IPS DF 6.9 (cell line): ENCODE measurements at regions not wholly inside any gene's neighbourhood (a gene's known extent, or its start where the extent isn't known, plus 50 kb on each side); places are given as distances from the start of the nearest gene placed in this dataset.

ENCODE experiments used
- DNase-seq: peaks from one replicate; pipeline ENCODE4 v3.0.0-alpha.2; 2013; ENCODE audit warnings: low read depth, low spot score
- H3K27ac ChIP-seq: one replicate; pipeline ENCODE4 v1.5.1; 2013; ENCODE audit warnings: low read length, control low read depth
- H3K27me3 ChIP-seq: 2 replicates; pipeline ENCODE4 v1.6.1; 2013; ENCODE audit warnings: mild to moderate bottlenecking, low read length; ENCODE audit not compliant: control insufficient read depth, insufficient read depth
- H3K36me3 ChIP-seq: 2 replicates; pipeline ENCODE4 v1.6.1; 2013; ENCODE audit warnings: low read length; ENCODE audit not compliant: control insufficient read depth, insufficient read depth
- H3K4me1 ChIP-seq: 2 replicates; pipeline ENCODE4 v1.6.1; 2013; ENCODE audit warnings: low read length; ENCODE audit not compliant: control insufficient read depth, insufficient read depth
- H3K4me3 ChIP-seq: 2 replicates; pipeline ENCODE4 v1.5.1; 2013; ENCODE audit warnings: mild to moderate bottlenecking, low read length
- H3K9me3 ChIP-seq: 2 replicates; pipeline ENCODE4 v1.6.1; 2013; ENCODE audit warnings: low read length, inconsistent platforms; ENCODE audit not compliant: control insufficient read depth, insufficient read depth
- WGBS: extraction: QIAGEN DNeasy Blood & Tissue Kit; methylation state at CpG from one replicate; pipeline ENCODE4 v1.1.7; 2013; ENCODE audit warnings: mixed read lengths, missing lambda C conversion rate; ENCODE audit not compliant: insufficient read length, insufficient coverage; 5-methylcytosine and 5-hydroxymethylcytosine counted together

DNA sequence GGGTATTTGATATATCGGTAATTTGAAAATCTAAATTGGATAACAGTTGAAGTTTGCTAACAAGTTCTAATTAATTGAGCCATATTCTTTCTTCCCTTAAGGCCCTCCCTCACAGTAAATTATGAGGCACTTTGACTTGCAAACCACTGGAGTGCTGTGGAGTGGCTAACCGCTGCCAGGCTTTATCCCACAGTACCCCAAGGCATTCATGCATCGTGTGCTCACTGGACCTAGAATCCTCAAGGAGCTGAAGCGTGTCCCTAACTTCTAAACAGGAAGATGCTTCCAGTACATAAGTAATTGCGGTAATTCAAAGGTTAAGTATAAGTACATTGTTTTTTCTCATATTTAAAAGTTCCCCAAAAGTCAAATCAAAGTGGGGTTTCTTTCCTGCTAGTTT, 499.9 kb downstream of the TFAP2A start:
- Histone ChIP-seq H3K27ac (no peak overlapping the region), H3K4me1 (no peaks in the 10 kb centered on the region), H3K36me3 (no peaks in the 10 kb centered on the region), H3K9me3 (no peaks in the 10 kb centered on the region), H3K4me3 (no peak overlapping the region), H3K27me3 (no peaks in the 10 kb centered on the region)
- WGBS: no CpG with 5 or more reads among the region's 5 CpGs
- no peak for DNase-seq

DNA sequence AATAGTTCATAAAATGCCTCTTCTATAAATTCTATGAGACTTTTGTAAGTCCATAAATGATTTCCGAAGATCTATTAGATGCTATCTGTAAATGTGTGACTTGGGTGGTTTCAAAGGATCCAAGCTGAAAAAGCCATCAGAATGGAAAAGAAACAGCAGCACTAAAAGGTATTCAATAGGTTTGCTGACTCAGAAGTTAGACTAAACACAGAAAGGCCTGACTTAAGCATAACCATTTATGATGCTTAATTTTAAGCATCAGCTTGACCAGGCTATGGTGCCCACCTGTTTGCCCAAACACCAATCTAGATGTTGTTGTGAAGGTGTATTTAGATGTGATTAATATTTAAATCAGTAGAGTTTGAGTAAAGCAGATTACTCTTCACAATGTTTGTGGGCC, 513.5 kb downstream of the TFAP2A start:
- no CpG with 5 or more reads among the region's 1 CpG for WGBS
- Histone ChIP-seq H3K27me3 (no peaks in the 10 kb centered on the region), H3K9me3 (no peaks in the 10 kb centered on the region), H3K4me3 (no peak overlapping the region), H3K4me1 (no peaks in the 10 kb centered on the region), H3K27ac (no peak overlapping the region), H3K36me3 (no peaks in the 10 kb centered on the region)
- no peak for DNase-seq

DNA sequence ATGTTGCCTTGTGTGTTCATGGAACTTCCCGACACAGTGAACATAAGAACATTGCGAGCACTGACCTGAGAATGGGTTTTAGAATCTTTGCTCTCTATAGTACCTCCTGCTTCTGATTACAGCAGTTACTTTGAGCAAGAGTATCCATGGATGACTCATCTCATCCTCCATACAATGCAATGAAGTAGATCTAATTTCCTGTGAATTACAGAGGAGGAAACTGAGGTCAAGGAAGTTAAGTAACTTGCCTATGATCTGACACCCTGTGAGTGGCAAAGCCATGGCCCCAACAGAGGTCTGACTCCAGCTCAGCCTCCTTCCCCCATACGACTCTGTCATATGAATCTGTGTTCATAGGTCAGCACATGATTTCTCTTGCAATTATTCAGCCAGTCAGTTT, 518.1 kb downstream of the TFAP2A start:
- H3K4me3 ChIP-seq: no peak overlapping the region
- no peaks in the 10 kb centered on the region for H3K27me3 ChIP-seq
- H3K4me1 ChIP-seq: no peaks in the 10 kb centered on the region
- no peaks in the 10 kb centered on the region for H3K9me3 ChIP-seq
- no peaks in the 10 kb centered on the region for H3K36me3 ChIP-seq
- no CpG with 5 or more reads among the region's 3 CpGs for WGBS
- no peak overlapping the region for H3K27ac ChIP-seq
- no peak for DNase-seq

DNA sequence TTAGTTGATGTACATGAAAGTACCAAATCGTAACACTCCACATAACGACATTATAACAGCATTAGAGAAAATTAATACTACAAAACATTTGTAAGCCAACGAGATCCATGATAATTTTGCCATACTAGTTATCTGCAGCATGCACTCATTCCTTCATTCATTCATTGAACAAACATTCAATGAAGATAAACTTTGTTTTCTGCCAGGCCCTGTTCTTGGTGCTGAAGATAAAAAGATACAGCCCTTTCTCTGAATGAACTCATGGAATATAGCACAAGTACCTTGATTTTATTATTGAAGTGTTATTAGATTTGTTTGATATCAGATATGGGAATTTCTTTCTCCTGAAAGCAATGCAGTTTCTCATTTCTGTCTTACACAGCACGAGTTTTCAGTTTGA, 524.0 kb downstream of the TFAP2A start:
- no CpG with 5 or more reads among the region's 4 CpGs for WGBS
- H3K36me3 ChIP-seq: no peaks in the 10 kb centered on the region

DNA sequence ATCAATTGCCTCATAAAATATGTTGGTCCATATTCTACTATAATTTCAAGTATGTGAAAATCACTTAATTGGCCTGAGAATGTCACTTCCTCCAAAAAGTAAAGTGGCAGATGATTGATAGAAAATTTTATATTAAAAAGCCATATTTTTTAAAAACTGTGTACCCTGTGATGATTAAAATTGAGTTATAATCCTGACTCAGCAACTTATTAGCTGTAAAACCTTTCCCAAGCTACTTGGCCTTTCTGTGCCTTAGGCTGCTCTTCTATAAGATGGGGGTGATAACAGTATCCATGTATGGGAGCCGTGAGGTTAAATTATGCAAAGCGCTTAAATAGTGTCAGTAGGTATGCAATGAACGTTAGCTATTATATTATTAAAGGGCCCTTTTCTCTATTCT, 524.4 kb downstream of the TFAP2A start:
- no peak overlapping the region for H3K27ac ChIP-seq
- no peak for DNase-seq
- H3K9me3 ChIP-seq: no peaks in the 10 kb centered on the region
- H3K4me3 ChIP-seq: no peak overlapping the region
- no peaks in the 10 kb centered on the region for H3K4me1 ChIP-seq
- no peaks in the 10 kb centered on the region for H3K36me3 ChIP-seq
- H3K27me3 ChIP-seq: no peaks in the 10 kb centered on the region
- WGBS: no CpG with 5 or more reads among the region's 3 CpGs

More for the DNA sequence above, 524.0 kb downstream of the TFAP2A start:
- DNase-seq: no peak
- Histone ChIP-seq H3K9me3 (no peaks in the 10 kb centered on the region), H3K27ac (no peak overlapping the region), H3K4me3 (no peak overlapping the region), H3K27me3 (no peaks in the 10 kb centered on the region), H3K4me1 (no peaks in the 10 kb centered on the region)

DNA sequence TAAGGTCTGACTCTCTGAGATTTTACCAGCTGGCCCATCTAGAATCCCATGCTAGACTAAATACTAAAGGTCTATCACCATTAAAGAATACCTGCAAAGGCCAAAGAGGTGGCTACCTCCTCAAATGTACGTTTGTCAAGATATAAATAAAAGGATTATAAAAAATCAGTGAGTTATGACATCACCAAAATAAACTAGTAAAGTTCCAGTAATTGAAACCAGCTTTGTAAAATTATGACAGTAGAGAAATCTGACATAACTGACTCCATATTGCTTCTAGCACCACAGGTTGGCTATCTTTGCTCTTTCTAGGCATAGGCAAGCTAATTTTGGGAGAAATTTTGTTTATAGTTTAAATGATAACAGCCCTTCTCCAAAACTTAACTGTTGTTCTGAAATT, 536.3 kb downstream of the TFAP2A start:
- WGBS: no CpG with 5 or more reads among the region's 1 CpG
- no peaks in the 10 kb centered on the region; the same call in 1 of the 2 replicates for H3K9me3 ChIP-seq
- no peaks in the 10 kb centered on the region for H3K36me3 ChIP-seq
- no peak overlapping the region for H3K4me3 ChIP-seq
- H3K27ac ChIP-seq: no peak overlapping the region
- H3K4me1 ChIP-seq: no peaks in the 10 kb centered on the region
- DNase-seq: no peak
- H3K27me3 ChIP-seq: no peaks in the 10 kb centered on the region

DNA sequence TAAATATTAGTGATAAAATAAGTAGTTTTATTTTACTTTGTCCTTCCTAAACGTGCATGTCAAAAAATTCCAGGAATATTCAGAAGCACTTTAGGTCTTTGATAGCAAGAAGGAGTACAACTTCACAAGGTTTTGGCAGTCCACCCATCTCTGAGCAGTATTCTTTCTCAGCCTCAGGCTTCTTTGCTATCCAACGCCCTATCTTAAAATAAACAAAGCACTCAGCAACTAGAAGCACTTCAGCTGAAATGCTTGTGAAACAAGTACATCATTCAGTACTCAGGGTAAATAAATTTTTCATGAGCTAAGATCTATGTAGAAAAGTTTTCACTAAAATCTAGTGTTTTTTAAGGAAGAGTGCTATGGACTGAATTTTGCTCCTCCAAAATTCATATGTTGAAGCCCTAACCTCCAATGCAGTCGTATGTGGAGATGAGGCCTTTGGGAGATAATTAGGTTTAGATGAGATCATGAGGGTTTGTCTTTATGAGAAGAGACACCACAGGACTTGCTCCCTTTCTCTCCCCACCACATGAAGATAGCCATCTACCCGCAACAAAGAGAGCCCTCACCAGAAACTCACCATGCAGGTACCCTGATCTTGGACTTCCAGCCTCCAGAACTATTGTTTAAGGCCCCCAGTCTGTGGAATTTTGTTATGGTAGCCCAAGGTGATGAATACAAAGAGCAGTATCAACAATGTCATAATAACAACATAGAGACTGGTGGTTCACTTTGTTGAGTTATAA, 539.1 kb downstream of the TFAP2A start:
- Histone ChIP-seq H3K36me3 (no peaks in the 10 kb centered on the region), H3K27ac (no peak overlapping the region), H3K4me3 (no peak overlapping the region), H3K4me1 (no peaks in the 10 kb centered on the region), H3K9me3 (no peaks in the 10 kb centered on the region; the same call in 1 of the 2 replicates), H3K27me3 (no peaks in the 10 kb centered on the region)
- DNase-seq: no peak
- no CpG with 5 or more reads among the region's 4 CpGs for WGBS

DNA sequence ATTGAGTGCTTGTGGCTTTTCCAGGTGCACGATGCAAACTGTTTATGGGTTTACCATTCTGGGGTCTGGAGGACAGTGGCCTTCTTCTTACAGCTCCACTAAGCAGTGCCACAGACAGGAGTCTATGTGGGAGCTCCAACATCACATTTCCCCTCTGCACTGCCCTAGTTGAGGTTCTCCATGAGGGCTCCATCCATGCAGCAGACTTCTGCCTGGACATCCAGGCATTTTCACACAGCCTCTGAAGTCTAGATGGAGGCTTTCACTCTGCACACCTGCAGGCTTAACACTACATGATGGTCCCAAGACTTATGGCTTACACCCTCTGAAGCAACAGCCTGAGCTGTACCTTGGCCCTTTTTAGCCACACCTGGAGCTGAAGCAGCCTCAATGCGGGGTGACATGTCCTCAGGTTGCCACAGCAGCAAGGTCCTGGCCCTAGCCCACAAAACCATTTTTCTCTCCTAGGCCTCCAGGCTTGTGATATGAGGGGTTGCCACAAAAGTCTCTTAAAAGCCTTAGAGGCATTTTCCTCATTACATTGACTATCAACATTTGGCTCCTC, 552.2 kb downstream of the TFAP2A start:
- Histone ChIP-seq H3K36me3 (no peaks in the 10 kb centered on the region), H3K27me3 (no peaks in the 10 kb centered on the region), H3K27ac (no peak overlapping the region), H3K9me3 (no peaks in the 10 kb centered on the region; the same call in 1 of the 2 replicates), H3K4me1 (no peaks in the 10 kb centered on the region), H3K4me3 (no peak overlapping the region)
- WGBS: no CpG with 5 or more reads among the region's 2 CpGs
- no peak for DNase-seq

DNA sequence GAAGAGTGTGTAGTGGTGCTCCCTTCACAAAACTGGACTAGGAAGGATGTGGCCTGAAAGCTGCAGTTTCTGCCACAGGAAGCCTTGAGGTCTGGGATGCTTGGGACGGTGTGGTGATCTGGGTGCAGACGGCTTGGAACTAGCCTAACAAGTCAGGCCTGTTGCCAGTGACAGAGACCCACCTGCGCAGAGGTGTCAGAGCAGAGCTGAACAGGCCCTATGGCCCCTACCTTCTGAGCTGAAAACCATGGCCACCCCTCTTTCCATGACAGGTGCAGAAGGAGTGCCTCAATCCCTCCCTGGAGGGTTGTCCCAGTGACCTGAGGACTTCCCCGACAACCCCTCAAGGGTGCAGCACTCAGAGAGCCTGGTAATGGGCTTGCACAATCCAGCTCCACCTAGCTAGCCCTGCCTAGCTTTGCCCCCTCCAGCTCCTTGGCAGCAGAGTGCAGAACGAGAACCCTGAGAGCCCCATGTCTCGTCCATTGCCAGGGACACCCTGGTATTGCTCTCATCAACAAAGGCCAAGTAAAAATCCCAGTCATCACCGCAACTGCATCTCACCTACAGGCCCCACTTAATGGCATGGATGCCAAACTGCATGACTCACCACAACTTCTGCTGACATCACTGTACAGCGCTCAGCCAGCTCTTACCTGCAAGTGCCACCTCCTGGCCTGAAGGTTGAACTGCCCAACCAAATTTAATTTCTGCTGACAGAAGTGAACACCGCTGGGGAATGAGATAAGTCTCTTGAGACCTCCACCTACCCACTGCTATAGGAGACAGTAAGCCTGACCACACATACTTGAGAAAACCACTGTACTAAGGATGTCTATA, 563.1 kb downstream of the TFAP2A start:
- peak; percentile 54 for DNase-seq
- WGBS: no CpG with 5 or more reads among the region's 9 CpGs
- Histone ChIP-seq H3K36me3 (no peaks in the 10 kb centered on the region), H3K4me3 (no peak overlapping the region), H3K27ac (no peak overlapping the region), H3K9me3 (no peaks in the 10 kb centered on the region), H3K4me1 (no peaks in the 10 kb centered on the region), H3K27me3 (no peaks in the 10 kb centered on the region)

DNA sequence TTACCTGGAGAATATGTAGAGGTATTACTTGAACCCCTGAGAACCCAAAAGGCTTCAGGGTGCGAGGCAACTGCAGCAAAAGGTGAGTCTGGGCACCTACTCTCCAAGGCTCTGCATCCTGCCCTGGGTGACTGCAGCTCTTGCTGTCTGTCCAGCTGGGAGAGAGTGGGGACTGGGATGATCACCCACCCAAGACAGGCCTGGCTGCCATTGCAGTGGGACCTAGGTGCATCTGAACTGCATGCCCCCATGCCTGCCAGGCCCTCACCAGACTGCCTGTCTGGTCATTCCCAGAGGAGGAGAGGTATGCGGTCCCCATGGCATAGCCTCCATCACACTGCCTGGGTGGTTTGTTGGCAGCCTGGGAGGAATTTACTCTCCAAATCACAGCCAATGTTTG, 563.9 kb downstream of the TFAP2A start:
- no peak for DNase-seq
- Histone ChIP-seq H3K36me3 (no peaks in the 10 kb centered on the region), H3K4me1 (no peaks in the 10 kb centered on the region), H3K9me3 (no peaks in the 10 kb centered on the region), H3K4me3 (no peak overlapping the region), H3K27ac (no peak overlapping the region), H3K27me3 (no peaks in the 10 kb centered on the region)
- no CpG with 5 or more reads among the region's 2 CpGs for WGBS
